ENCODE measurements at regions not wholly inside any gene's neighbourhood (a gene's known extent, or its start where the extent isn't known, plus 50 kb on each side); places are given as distances from the start of the nearest gene placed in this dataset.
"Not testable (repeated sequence)": the region's sequence is repeated elsewhere in the genome, so short reads cannot be mapped to it uniquely, and the experiment has no call there.

- Histone ChIP-seq H3K36me3 (ENCODE audit: insufficient read depth, low read length) (no peaks in the 10 kb centered on the region), H3K4me1 (ENCODE audit: insufficient read depth, low read length) (no peaks in the 10 kb centered on the region), H3K9me3 (ENCODE audit: insufficient read depth, low read depth, low read length) (no peaks in the 10 kb centered on the region), H3K27ac (ENCODE audit: low read depth, low read length) (no peak overlapping the region), H3K9ac (ENCODE audit: low read depth, low read length) (no peak overlapping the region), H3K27me3 (ENCODE audit: insufficient read depth, low read length) (no peaks in the 10 kb centered on the region), H3K4me3 (ENCODE audit: low read length) (no peak overlapping the region)
- WGBS = 90% methylated on average over 7 of the region's 7 CpGs
Measured at GRCh38 chr3:39718674-39719595, 90.5 kb upstream of the MYRIP start.

GRCh38 chr3:39721076-39721475 lies 88.3 kb upstream of the MYRIP start:
- Histone ChIP-seq H3K27ac (ENCODE audit: low read depth, low read length) (peak overlapping the region; percentile 31; the same call in 1 of the 2 replicates), H3K4me3 (ENCODE audit: low read length) (no peak overlapping the region), H3K9me3 (ENCODE audit: insufficient read depth, low read depth, low read length) (no peaks in the 10 kb centered on the region), H3K4me1 (ENCODE audit: insufficient read depth, low read length) (no peaks in the 10 kb centered on the region), H3K27me3 (ENCODE audit: insufficient read depth, low read length) (no peaks in the 10 kb centered on the region), H3K9ac (ENCODE audit: low read depth, low read length) (no peak overlapping the region), H3K36me3 (ENCODE audit: insufficient read depth, low read length) (no peaks in the 10 kb centered on the region)
- WGBS = 75% methylated on average over 1 of the region's 1 CpG

- Histone ChIP-seq H3K9ac (ENCODE audit: low read depth, low read length) (no peak overlapping the region), H3K9me3 (ENCODE audit: insufficient read depth, low read depth, low read length) (no peaks in the 10 kb centered on the region), H3K27ac (ENCODE audit: low read depth, low read length) (no peak overlapping the region), H3K4me3 (ENCODE audit: low read length) (no peak overlapping the region), H3K27me3 (ENCODE audit: insufficient read depth, low read length) (no peaks in the 10 kb centered on the region), H3K4me1 (ENCODE audit: insufficient read depth, low read length) (no peaks in the 10 kb centered on the region), H3K36me3 (ENCODE audit: insufficient read depth, low read length) (no peaks in the 10 kb centered on the region)
- WGBS = 90% methylated on average over 1 of the region's 1 CpG
Measured at GRCh38 chr3:39724233-39724846, 85.1 kb upstream of the MYRIP start.

GRCh38 chr3:39725321-39725720 lies 84.1 kb upstream of the MYRIP start:
- H3K9me3 ChIP-seq (ENCODE audit: insufficient read depth, low read depth, low read length) = no peaks in the 10 kb centered on the region
- no peaks in the 10 kb centered on the region for H3K27me3 ChIP-seq (ENCODE audit: insufficient read depth, low read length)
- no peak overlapping the region for H3K4me3 ChIP-seq (ENCODE audit: low read length)
- WGBS = 83% methylated on average over 1 of the region's 1 CpG
- H3K4me1 ChIP-seq (ENCODE audit: insufficient read depth, low read length) = no peaks in the 10 kb centered on the region
- no peak overlapping the region for H3K27ac ChIP-seq (ENCODE audit: low read depth, low read length)
- H3K9ac ChIP-seq (ENCODE audit: low read depth, low read length) = no peak overlapping the region
- no peaks in the 10 kb centered on the region for H3K36me3 ChIP-seq (ENCODE audit: insufficient read depth, low read length)

GRCh38 chr3:39727415-39727814 lies 82.0 kb upstream of the MYRIP start:
- 81% methylated on average over 3 of the region's 3 CpGs for WGBS
- Histone ChIP-seq H3K9ac (ENCODE audit: low read depth, low read length) (no peak overlapping the region), H3K4me3 (ENCODE audit: low read length) (no peak overlapping the region)

GRCh38 chr3:39733804-39734203 lies 75.6 kb upstream of the MYRIP start:
- Histone ChIP-seq H3K4me3 (ENCODE audit: low read length) (no peak overlapping the region), H3K4me1 (ENCODE audit: insufficient read depth, low read length) (no peaks in the 10 kb centered on the region), H3K9me3 (ENCODE audit: insufficient read depth, low read depth, low read length) (no peaks in the 10 kb centered on the region), H3K36me3 (ENCODE audit: insufficient read depth, low read length) (no peaks in the 10 kb centered on the region), H3K9ac (ENCODE audit: low read depth, low read length) (no peak overlapping the region), H3K27ac (ENCODE audit: low read depth, low read length) (no peak overlapping the region), H3K27me3 (ENCODE audit: insufficient read depth, low read length) (no peaks in the 10 kb centered on the region)
- WGBS = 99% methylated on average over 3 of the region's 3 CpGs

More at GRCh38 chr3:39727415-39727814, 82.0 kb upstream of the MYRIP start:
- no peaks in the 10 kb centered on the region for H3K27me3 ChIP-seq (ENCODE audit: insufficient read depth, low read length)
- H3K9me3 ChIP-seq (ENCODE audit: insufficient read depth, low read depth, low read length) = no peaks in the 10 kb centered on the region
- H3K4me1 ChIP-seq (ENCODE audit: insufficient read depth, low read length) = no peaks in the 10 kb centered on the region
- H3K27ac ChIP-seq (ENCODE audit: low read depth, low read length) = no peak overlapping the region
- H3K36me3 ChIP-seq (ENCODE audit: insufficient read depth, low read length) = no peaks in the 10 kb centered on the region

GRCh38 chr3:39739658-39740057 lies 69.8 kb upstream of the MYRIP start:
- not testable (repeated sequence) for H3K36me3 ChIP-seq (ENCODE audit: insufficient read depth, low read length); H3K9me3 ChIP-seq (ENCODE audit: insufficient read depth, low read depth, low read length); H3K27ac ChIP-seq (ENCODE audit: low read depth, low read length); H3K27me3 ChIP-seq (ENCODE audit: insufficient read depth, low read length); H3K9ac ChIP-seq (ENCODE audit: low read depth, low read length); H3K4me3 ChIP-seq (ENCODE audit: low read length); H3K4me1 ChIP-seq (ENCODE audit: insufficient read depth, low read length)
- 88% methylated on average over 1 of the region's 1 CpG for WGBS

- no peaks in the 10 kb centered on the region for H3K9me3 ChIP-seq (ENCODE audit: insufficient read depth, low read depth, low read length)
- H3K4me1 ChIP-seq (ENCODE audit: insufficient read depth, low read length) = no peaks in the 10 kb centered on the region
- H3K36me3 ChIP-seq (ENCODE audit: insufficient read depth, low read length) = no peaks in the 10 kb centered on the region
- no peak overlapping the region for H3K9ac ChIP-seq (ENCODE audit: low read depth, low read length)
- 98% methylated on average over 3 of the region's 3 CpGs for WGBS
- H3K27ac ChIP-seq (ENCODE audit: low read depth, low read length) = no peak overlapping the region
- H3K27me3 ChIP-seq (ENCODE audit: insufficient read depth, low read length) = no peaks in the 10 kb centered on the region
- no peak overlapping the region for H3K4me3 ChIP-seq (ENCODE audit: low read length)
Measured at GRCh38 chr3:39744746-39745145, 64.7 kb upstream of the MYRIP start.

- no peak overlapping the region for H3K9ac ChIP-seq (ENCODE audit: low read depth, low read length)
- no peak overlapping the region for H3K27ac ChIP-seq (ENCODE audit: low read depth, low read length)
- no peaks in the 10 kb centered on the region for H3K4me1 ChIP-seq (ENCODE audit: insufficient read depth, low read length)
- H3K36me3 ChIP-seq (ENCODE audit: insufficient read depth, low read length) = no peaks in the 10 kb centered on the region
- H3K27me3 ChIP-seq (ENCODE audit: insufficient read depth, low read length) = no peaks in the 10 kb centered on the region
- no peak overlapping the region for H3K4me3 ChIP-seq (ENCODE audit: low read length)
- H3K9me3 ChIP-seq (ENCODE audit: insufficient read depth, low read depth, low read length) = no peaks in the 10 kb centered on the region
- WGBS = no CpG with 5 or more reads among the region's 1 CpG
Measured at GRCh38 chr3:39748002-39748401, 61.4 kb upstream of the MYRIP start.

- no peaks in the 10 kb centered on the region for H3K4me1 ChIP-seq (ENCODE audit: insufficient read depth, low read length)
- no peaks in the 10 kb centered on the region for H3K27me3 ChIP-seq (ENCODE audit: insufficient read depth, low read length)
- no peaks in the 10 kb centered on the region for H3K9me3 ChIP-seq (ENCODE audit: insufficient read depth, low read depth, low read length)
- H3K36me3 ChIP-seq (ENCODE audit: insufficient read depth, low read length) = no peaks in the 10 kb centered on the region
- no peak overlapping the region for H3K4me3 ChIP-seq (ENCODE audit: low read length)
- no peak overlapping the region for H3K27ac ChIP-seq (ENCODE audit: low read depth, low read length)
- no peak overlapping the region for H3K9ac ChIP-seq (ENCODE audit: low read depth, low read length)
- 90% methylated on average over 2 of the region's 2 CpGs for WGBS
Measured at GRCh38 chr3:39748763-39749162, 60.6 kb upstream of the MYRIP start.

- Histone ChIP-seq H3K9me3 (ENCODE audit: insufficient read depth, low read depth, low read length) (no peaks in the 10 kb centered on the region), H3K36me3 (ENCODE audit: insufficient read depth, low read length) (no peaks in the 10 kb centered on the region), H3K27ac (ENCODE audit: low read depth, low read length) (no peak overlapping the region), H3K9ac (ENCODE audit: low read depth, low read length) (no peak overlapping the region), H3K4me3 (ENCODE audit: low read length) (no peak overlapping the region), H3K4me1 (ENCODE audit: insufficient read depth, low read length) (no peaks in the 10 kb centered on the region), H3K27me3 (ENCODE audit: insufficient read depth, low read length) (no peaks in the 10 kb centered on the region)
- WGBS = 45% methylated on average over 3 of the region's 4 CpGs
Measured at GRCh38 chr3:39750712-39751111, 58.7 kb upstream of the MYRIP start.

Data from HUES64 (cell line).